Myocyte (in vitro differentiated cells): ENCODE measurements at regions not wholly inside any gene's neighbourhood (a gene's known extent, or its start where the extent isn't known, plus 50 kb on each side); places are given as distances from the start of the nearest gene placed in this dataset.

Source experiments
- DNase-seq: peaks from one replicate; pipeline ENCODE4 v3.0.0-alpha.2; 2012; ENCODE audit warnings: low read depth

DNA sequence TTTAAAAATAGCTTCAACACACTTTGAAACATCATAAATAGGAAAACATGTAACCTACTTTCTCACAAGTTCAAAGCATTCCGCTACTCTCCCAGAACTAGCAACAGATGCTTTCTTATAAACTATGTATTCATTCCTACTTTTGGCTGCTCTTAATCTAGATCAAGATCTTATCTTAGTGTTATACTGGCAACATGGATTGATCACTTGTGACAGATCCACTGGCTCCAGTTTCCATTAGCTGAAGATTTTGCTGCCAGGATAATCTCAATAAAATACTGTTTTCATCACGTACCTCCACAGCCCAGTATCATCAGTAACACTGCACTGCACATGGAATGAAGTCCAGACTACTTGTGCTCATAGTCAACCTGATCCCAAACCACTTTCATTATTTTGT lies 491.7 kb upstream of the AGTR1 start:
- DNase-seq: no peak

DNA sequence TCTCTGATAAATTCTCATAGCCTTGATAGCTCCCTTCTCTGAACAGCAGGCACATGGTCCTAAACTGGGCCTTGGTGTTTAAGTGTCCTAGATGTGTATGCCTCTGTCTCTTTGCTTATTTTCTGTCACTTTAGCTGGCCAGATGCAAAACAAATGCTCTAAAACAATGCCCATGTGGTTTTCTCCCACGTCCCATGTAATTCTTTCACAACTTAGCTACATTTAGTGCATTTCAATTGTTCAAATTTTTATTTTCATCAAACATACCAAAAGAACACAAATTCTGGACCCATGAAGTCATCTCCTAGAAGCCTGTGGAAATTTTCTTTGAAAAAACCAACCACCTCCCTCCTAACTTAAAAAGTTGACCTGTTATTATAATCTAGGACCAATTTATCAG lies 491.3 kb upstream of the AGTR1 start:
- no peak for DNase-seq

DNA sequence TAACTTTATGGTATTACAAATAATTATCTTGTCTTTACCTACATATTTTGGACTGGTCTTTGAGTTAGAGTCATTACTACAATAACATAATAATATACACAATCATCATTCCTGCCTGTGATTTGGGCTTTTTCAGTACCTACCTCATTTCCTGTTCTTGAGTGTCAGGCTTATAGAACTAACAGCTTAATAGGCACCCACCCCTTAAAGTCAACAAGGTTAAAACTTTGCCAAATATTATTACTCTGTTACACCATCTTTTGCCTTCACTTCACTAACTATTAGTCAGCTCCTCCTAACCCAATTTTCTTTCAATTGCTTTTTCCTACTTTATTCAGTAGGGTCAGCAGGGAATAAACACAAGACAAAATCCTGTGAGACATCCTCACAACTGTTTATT lies 488.7 kb upstream of the AGTR1 start:
- no peak for DNase-seq

DNA sequence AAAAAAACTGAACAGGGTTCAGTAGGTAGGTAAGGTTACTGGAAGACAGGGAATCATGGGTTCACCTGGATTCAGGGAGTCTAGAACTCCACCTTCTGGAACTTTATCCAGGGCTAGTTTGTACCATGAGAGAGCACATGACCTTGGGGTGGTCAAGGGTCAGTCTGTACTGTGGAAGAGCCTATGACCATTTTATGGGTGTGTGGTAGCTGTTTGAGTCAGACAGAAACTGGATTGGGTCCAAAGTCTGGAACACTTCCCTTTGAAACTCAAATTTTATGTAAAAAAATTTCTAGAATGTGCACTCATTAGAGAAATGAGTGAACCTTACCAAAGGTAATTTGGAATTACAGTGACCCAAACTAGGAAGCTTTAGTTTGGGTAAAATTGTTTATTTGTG lies 486.0 kb upstream of the AGTR1 start:
- DNase-seq: peak; percentile 40

DNA sequence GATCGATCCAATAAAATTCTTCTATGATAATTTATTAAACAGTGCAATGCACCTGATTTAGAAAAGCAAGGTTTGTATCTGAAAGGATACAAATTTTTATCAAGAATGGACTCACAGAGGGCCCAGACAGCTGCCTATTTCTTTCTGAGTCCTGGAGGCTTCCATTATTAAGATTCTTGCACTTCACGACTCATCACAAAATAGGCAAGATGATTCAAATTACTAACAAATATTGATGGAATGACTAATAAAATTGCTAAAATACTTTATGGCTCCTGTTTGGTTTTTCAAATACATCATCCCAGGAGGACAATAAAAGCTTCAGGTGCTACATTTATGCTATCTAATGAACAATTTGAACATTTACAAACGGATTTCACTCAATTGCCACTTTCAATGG lies 483.0 kb upstream of the AGTR1 start:
- DNase-seq: no peak

DNA sequence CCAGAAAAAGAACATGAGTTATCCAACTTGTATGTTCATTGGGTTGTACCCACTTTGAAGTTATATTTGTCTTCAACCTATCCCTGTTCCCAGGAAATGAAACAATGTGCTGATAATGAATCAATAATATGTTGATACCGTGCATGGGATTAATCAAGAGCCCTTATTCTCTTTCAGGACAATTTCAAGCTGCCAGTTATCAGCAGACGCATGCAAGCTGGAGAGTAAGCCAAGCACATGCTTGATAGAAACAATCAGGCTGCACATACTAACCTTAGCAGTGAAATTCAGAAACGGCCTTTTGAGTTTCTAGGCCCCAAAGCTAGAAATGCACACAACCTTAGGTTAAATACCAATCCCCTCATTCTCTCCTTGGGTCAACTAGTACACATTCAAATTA lies 480.4 kb upstream of the AGTR1 start:
- no peak for DNase-seq

DNA sequence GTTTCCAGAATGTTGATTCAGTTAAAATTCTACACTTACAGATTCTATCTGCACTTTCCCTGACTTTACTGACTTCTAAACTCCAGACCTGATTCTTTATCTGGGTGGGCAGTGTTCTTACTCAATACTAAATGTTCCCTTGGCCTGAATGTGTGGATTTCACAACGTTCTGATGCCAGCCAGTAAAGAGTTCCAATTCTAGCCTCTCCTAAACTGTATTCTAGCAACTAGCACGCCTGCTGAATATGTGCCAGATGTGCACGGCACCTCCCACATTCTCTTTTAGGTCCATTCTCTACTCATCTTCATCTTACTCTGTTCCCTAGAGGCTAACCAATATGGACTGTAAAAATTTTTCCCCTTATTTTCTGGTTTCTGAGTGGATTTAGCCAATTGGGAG lies 479.5 kb upstream of the AGTR1 start:
- no peak for DNase-seq

DNA sequence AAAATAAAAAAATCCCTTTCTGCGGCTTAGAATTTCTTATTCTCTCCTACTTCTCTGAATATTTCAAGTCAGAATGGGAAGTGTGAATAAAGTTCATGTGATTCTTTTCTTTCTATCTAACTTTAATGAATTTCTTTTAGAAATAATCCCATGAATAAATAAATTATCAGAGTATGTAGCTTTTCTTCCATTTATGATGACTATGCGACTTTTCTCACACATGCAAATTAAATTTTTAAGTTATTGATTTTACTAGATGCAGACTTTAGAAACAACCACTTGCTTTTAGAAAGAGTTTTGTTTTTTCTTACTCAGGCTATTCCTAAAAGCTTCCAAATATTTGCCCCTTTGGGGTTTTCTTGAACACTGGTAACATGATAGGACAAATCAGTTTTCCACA lies 477.7 kb upstream of the AGTR1 start:
- DNase-seq: no peak

DNA sequence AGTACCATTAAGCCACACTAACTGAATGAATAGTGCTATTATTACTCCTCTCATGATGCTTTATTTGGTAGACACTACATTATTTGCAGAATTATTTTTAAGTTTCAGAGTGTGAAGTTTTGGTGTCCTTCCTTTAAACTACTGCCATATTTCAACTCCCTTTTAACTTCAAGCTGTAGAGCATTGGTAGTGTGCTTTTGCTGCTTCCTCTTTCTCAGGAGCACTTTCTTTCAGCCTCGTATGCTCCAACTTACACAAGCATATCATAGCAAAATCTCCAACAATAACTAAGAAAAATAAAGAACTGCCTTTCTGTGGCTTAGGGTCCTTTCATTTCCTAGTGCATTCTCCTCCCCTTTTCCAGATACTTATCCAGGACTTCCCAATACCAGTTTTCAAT lies 476.4 kb upstream of the AGTR1 start:
- DNase-seq: no peak

DNA sequence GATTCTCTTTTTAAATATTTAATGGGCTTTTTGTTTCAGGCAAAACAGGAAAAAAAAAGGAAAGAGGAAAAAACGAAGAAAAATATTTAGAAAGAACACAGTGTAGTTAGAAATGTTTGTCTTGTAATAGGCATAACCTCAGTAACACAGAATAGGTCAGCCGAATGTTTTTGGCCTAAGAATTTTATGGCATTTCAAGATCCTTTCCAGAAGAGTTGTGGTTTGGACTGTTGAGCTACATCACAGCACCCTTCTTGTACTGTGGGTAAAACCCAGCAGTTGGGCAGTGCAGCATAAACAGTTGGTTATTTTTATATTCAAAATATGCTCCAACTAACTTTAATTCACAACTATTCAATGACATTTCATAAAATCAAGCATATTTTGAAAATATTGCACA lies 474.4 kb upstream of the AGTR1 start:
- peak; percentile 65 for DNase-seq

DNA sequence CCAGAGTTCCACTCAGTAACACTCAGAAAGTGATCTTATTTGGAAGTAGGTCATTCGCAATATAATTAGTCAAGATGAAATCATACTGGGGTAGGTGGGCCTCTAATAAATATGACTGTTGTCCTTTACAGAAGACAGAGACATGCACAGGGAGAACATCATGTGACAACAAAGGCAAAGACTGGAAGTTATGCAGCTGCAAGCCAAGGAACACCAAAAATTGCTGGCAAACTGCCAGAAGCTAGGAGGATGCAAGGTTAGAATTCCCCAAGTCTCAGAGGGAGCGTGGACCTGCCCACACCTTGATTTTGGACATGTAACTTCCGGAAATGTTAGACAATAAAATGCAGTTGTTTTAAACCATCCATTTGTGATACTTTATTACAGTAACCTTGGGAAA lies 471.5 kb upstream of the AGTR1 start:
- no peak for DNase-seq

DNA sequence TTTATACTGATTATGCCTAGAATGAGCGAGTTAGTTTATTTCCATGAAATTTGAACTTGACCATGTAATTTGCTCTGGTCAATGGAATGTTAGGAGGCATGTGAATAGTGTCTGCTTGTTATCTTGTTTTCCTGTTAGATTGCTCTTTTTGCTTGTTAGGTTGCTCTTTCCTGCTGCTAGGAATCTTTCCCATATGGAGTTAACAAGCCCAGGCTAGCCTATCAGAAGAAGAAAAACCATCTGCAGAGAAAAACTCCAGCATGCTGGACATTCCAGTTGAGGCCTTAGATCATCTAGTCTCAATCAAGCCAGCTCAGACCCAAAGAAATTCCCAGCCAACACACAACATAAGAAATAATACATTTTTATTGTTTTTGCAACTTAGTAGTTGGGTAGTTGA lies 470.2 kb upstream of the AGTR1 start:
- peak; percentile 19 for DNase-seq

DNA sequence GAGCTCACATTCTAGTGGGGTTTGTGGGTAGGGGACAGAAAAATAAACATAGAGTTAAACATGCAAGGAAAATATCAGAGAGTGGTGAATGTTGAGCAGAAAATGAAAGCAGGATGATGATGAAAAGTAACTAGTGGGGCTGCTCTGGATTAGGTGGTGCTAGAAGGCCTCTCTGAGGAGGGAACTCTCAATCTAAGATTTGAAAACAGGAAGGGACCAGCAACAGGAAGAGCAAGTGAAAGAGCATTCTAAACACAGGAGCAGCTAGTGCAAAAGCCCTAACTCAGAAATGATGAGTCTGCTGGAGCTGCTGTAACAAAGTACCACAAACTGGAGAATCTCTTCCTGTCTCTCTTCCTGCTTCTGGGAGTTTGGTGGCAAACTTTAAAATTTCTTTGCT lies 468.6 kb upstream of the AGTR1 start:
- no peak for DNase-seq

DNA sequence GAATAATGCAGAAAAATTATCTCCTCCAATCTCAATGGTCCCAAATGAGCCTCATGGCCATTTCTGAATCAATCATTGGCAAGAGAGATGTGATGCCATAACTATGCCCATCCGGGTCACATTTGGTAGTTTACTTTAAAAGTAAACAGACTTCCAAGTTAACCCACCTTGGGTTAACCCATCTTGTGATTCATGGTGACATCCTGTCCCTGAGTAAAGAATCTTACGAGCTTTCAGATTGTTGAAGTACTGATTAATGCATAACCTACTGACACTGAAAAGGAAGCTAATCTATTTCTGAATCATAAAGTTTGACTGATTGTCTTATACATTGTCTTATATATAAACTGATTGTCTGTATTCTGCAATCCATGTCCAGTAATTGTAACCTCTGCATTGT lies 467.2 kb upstream of the AGTR1 start:
- no peak for DNase-seq

DNA sequence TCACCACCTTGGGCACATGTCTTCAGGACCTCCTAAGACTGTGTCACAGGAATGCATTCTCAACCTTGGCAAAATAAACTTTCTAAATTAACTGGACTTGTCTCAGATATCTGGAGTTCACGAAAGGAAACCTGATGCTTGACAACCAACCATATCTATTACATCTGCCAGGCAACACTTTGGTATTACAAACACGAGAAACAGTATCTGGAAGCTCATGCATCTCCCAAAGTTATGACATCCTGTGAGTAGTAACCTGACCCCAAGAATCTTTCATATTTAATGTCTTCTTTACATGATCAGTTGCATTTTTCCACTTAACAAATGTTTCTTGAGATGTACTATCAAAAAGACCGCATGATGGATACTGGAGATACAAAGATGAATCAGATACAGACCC lies 465.3 kb upstream of the AGTR1 start:
- DNase-seq: peak; percentile 26

DNA sequence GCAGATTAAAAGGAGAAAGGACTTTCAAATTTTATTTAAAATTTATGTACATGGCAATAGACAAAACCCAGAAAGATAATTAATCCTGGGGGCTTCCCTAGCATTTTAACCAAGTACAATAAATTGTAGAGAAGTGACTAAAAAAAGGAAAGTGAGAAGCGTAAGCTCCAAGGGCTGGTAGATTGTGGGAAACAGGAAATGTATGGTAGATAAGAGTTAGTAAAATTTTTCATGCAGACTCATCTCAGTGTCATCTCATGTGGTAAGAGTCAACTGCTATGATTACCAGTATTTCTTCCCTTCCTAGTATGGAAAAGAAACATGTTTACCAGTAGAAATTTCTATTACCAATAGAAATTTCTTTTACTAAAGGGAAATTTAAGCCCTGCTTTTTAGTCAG lies 464.3 kb upstream of the AGTR1 start:
- no peak for DNase-seq

DNA sequence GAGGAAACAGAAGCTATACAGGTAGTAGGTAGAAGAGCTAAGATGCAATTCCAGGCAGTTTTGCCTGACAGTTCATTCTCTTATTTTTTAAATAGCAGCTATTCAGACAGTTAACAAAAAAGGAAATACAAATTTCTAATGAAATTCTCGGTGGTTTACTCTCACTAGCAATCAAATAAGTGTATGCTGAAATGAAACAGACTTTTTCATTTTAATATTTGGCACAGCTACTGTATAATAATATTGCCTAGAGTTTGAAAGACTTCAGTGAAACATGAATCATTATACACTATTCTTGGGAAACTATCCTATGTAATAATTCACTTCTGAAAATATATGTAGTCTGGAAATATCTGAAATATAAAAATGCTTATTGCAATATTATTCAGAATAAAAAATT lies 463.2 kb upstream of the AGTR1 start:
- no peak for DNase-seq

DNA sequence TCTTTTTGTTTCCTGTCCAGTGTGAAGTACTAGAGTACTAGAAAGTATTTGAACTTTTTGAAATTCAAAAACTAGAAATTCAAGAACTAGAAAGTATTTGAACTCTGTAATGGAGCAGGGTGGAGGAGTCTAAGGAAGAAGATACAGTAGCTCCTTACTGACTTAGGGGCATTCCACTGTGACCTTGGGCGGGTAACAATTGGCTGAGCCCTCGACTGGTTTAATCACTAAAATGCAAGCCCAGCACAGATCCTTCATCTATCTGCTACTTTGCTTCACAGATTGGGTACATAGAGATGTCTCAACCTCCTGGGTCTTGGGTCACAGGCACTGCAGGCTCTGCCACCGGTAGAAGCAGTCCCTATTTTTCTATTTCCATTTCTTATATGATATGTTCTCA lies 462.1 kb upstream of the AGTR1 start:
- no peak for DNase-seq

DNA sequence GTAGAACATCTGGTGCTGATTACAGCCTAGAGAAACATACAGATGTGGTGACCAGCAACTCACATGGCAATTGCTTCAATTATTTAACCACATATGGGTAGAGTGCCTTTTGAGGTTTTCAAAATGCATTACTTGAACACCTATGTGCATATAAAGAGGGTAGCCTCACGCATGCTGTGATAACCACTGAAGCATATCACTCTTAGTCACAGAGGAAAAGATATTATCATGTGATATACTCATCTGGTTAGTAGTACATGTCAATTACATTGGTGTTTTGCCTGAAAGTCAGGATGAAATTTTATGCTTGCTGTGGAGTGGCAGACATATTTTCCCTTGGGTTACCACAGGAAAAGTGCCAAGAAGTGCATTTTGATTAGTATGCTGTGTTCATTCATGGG lies 459.3 kb upstream of the AGTR1 start:
- peak; percentile 39 for DNase-seq

DNA sequence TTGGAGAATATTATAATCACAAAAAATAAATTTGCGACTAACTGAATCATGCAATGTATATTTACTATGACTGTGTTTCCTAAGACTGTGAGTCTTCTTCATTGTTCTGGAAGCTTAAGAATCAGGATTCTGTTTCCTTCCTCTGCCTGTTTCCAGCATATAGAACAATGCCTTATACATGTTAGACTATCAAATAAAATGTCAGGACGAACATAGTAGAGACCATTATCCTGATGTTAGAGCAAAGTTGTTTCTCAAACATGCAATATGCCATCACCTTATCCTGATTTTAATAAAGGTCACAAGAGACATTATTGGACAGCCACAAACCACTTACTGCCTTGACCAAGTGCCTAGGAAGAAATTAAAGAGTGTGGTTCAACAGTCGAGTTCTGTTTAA lies 457.4 kb upstream of the AGTR1 start:
- no peak for DNase-seq

DNA sequence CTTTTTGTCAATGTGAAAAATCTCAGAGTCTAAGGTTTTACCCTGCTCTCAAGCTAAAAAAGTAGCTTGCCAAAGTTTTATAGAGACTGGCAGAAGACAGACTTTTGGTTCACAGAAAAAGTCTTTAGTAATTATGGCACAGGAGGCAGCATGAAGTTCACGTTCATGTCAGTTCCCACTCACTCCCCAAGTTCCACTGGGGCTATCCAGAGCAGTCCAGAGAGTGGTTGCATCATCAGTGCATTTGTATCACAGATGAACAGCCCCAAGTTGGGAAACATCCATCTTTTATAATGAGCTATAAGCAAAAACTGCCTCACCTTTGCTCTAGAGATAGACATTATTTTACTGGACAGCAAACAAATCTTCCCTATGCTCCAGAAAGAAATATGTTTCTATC lies 454.1 kb upstream of the AGTR1 start:
- DNase-seq: no peak

DNA sequence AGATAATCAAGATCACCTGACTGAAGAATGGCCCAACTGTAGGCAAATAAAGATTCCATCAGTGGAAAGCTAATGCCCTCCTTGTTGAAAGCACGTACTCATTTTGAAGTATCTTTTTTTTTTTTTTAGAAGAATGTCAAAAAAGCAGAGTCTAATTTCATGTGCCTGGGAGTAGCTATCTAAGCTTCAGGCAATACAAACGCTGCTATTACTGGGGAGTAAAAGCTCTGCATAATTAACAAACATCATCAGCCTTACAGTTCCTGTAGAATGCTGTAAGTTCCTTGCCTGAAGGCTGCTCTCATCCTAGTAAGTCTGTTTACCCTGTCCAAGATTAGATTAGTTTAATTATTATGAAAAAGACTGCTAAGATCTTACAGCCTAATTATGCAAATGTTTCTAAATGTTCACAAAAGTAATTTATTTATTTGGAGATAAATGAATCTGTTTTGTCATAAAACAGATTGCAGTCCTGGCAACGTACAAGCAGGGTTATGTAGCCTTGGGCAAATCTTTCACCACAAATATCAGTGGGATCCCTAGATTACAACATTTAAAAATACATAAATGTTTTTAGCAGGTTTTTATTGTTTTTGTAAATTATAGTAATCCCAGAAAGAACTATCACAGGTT lies 451.3 kb upstream of the AGTR1 start:
- no peak for DNase-seq

DNA sequence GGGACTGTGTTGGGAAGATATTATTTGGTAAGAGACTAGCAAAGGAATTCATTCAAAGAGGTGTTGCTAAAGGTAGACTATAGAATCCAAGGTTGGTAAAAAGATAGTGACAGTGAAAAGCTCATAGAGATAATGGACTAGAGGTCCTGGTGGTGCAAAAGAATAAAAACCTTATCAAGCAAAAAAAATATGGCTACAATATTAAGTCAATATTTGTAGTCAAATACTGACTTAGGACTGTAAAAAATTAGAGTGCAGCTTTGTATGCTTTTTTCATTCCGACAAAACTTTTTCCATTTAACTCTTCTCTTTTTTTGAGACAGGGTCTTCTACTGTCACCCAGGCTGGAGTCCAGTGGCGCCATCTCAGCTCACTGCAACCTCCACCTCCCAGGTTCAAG lies 444.0 kb upstream of the AGTR1 start:
- no peak for DNase-seq

DNA sequence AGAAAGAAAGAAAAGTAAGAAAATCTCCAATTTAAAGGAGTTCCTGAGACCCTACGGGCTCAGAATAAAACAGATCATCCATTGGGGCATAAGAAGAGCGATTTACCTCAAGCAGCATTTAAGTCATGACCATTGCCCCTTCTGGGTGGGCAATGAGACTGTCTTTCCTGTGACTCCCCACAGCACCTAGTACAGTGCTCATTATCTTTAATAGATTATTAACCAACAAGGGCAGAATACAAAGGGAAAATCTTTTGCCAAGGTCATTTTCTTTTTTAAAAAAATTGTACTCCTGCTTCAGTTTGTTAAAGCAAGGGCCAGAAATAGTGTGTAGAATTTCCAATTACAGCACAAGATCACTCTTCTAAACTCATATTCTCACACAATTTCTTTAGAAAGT lies 443.3 kb upstream of the AGTR1 start:
- no peak for DNase-seq
